ENCODE measurements at regions not wholly inside any gene's neighbourhood (a gene's known extent, or its start where the extent isn't known, plus 50 kb on each side); places are given as distances from the start of the nearest gene placed in this dataset.

DNA sequence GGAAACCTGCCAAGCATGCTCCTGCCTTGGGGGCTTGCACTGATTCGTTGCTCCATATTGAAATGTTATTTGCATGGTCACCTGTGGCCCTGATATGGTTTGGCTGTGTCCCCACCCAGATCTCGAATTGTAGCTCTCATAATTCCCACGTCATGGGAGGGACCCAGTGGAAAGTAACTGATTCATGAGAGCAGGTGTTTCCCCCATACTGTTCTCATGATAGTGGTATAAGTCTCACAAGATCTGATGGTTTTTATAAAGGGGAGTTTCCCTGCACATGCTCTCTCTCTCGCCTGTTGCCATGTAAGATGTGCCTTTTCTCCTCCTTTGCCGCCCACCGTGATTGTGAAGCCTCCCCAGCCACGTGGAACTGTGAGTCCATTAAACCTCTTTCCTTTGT, 402.4 kb downstream of the ETS1 start:
- no peak for DNase-seq

DNA sequence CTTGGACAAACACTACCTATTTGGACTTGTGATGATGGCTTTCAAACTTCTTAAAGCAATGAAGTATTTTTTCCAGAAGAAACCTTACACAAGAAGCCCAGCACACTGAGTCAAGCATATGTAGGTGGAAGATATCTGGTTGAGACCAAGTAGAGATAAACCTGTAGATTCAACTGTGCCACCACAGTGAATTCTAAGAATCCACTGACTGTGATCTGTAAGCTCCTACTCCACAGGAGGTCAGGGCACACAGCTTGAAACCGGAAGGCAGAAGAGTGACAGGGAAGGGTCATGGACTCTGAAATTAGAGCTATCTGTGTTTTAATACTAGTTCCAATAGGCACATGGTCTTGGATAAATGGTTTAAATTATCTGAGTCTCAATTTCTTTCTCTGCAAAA, 404.5 kb downstream of the ETS1 start:
- no peak for DNase-seq

- DNase-seq = no peak
Measured at GRCh38 chr11:128181984-128182383, 405.4 kb downstream of the ETS1 start.

GRCh38 chr11:128181088-128181480, 406.3 kb downstream of the ETS1 start:
- no peak for DNase-seq

- DNase-seq = no peak
Measured at GRCh38 chr11:128180441-128181087, 406.8 kb downstream of the ETS1 start.

GRCh38 chr11:128179512-128179911, 407.8 kb downstream of the ETS1 start:
- DNase-seq = no peak

- DNase-seq = no peak
Measured at GRCh38 chr11:128179039-128179438, 408.3 kb downstream of the ETS1 start.

DNA sequence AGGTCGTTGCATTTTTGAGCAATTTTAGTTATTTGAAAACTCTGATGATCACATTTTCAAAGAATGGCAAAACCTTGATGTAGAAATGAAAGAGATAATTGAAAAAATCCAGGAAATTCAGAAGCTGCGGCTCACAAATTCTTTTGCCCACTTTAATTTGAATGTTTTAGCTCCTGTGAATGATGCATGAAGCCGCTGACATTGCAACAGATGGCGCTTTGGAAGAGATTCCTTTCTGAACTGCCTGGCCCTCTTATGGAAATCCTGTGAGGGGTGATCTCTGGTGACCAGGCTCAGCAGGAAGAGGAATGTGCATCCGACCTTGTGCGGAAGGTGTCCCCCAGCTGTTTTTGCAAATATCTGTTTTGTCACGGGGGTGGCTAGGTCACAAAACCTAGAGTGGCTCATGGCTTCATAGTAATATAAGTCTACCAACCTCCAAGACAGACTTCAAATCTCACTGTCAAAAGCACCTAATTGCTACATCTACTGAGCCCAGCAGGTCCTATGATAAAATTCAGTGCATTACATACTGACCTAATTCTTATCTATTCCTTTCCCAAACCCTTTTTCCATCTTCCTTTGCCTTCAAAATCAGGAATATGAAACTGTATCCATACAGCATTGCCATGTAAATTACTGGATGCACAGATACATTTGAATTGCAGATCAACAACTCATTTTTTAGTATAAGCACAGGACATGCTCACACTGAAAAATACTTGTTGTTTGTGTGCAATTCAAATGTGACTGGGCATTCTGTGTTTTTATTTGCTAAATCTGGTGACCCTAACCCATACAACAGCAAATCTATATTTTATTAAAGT, 412.7 kb downstream of the ETS1 start:
- DNase-seq = no peak

GRCh38 chr11:128172046-128172878, 415.1 kb downstream of the ETS1 start:
- peak; percentile 74 for DNase-seq

- DNase-seq = no peak
Measured at GRCh38 chr11:128171506-128171905, 415.9 kb downstream of the ETS1 start.

DNA sequence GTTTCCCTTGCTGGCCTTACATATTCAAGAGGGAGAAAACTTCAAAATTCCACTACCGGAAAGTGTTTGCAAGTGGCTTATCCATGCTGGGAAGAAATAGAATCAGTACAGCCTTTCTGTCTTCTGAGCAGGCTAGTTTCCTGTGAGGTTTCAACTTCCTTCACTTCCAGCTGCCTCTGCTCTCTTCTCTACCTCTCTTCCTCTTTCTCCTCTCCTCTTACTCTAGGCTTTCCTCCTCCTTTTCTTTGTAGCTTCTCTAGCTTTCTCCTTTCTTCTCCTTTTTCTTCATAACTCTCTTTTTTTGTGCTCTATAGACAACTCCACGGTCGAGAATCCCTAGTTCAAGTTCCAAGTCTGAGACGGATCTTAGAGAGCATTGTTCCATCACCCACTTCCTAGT, 421.8 kb downstream of the ETS1 start:
- DNase-seq = no peak

GRCh38 chr11:128164080-128164741, 423.1 kb downstream of the ETS1 start:
- no peak for DNase-seq

DNA sequence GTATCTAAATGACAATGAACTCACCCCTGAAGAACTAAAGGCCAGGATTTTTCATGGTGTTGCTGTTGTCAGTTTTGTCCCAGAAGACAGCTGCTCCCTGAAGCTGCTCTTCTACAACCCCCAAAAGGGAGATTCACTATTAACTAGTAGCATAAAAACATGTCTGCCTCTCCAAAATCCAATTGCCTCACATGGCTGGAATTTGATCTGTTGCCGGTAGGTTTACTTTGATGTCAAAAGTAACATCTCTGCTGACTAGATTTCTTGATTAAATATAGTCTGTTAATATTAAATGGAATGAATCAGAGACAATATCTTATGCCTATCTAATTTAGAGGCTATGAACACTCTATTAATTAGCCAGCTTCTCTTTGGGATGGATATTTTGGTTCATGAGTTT, 425.4 kb downstream of the ETS1 start:
- no peak for DNase-seq

DNA sequence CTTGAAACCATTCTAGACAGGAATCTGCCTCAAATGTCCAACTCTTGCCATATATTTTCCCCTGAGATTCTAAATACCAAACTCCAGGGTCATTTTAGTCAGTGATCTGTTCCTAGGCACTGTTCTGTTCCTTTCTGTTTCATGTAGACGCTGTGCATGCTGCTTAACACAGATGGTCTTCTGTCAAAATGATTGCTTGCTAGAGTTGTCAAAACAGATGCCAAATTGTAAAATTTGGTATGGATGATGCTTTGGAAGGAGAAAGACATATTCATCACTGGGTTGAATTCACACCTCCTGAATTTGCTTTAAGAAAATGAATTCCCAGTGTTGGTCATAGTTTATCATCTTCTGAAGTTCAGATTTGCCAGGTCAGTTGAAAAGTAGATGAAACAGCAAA, 425.9 kb downstream of the ETS1 start:
- DNase-seq = no peak

- no peak for DNase-seq
Measured at GRCh38 chr11:128158860-128159259, 428.5 kb downstream of the ETS1 start.

- peak; percentile 64 for DNase-seq
Measured at GRCh38 chr11:128157423-128158298, 429.7 kb downstream of the ETS1 start.

GRCh38 chr11:128156486-128156885, 430.9 kb downstream of the ETS1 start:
- DNase-seq = no peak

DNA sequence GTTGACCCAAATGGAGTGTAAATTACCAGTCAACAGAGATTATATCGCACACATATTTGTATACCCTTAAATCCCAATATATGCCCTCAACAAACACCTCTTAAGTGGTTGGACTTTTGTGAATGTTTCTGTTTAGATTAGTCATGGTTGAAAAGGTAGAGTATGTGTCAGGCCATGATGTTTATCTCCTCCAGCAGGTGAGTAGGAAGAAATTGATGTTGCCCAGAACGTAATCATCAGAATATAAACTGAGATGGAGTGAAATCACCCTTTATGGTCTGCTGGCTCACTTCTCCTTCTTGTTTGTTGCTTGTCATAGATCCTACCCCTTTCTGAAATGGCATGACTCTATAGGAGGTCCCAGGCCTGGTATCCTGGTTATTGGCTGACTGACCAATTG, 431.8 kb downstream of the ETS1 start:
- no peak for DNase-seq

DNA sequence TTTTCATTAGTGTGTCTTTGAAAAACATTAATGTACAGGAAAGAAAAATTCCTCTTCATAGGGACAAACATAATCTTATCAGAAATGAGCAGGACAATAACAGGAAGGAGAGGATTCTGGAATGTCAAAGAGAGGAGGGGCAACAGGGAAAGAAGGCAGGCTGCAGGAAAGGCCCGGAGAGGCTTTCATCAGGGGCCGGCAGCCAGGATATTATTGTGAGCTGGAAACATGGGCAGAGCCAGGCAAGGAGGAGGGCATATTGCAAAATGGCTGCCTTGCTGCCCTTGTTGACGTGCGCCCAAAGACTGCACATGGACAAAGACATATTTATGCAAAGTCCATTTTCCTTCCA, 433.7 kb downstream of the ETS1 start:
- no peak for DNase-seq

DNA sequence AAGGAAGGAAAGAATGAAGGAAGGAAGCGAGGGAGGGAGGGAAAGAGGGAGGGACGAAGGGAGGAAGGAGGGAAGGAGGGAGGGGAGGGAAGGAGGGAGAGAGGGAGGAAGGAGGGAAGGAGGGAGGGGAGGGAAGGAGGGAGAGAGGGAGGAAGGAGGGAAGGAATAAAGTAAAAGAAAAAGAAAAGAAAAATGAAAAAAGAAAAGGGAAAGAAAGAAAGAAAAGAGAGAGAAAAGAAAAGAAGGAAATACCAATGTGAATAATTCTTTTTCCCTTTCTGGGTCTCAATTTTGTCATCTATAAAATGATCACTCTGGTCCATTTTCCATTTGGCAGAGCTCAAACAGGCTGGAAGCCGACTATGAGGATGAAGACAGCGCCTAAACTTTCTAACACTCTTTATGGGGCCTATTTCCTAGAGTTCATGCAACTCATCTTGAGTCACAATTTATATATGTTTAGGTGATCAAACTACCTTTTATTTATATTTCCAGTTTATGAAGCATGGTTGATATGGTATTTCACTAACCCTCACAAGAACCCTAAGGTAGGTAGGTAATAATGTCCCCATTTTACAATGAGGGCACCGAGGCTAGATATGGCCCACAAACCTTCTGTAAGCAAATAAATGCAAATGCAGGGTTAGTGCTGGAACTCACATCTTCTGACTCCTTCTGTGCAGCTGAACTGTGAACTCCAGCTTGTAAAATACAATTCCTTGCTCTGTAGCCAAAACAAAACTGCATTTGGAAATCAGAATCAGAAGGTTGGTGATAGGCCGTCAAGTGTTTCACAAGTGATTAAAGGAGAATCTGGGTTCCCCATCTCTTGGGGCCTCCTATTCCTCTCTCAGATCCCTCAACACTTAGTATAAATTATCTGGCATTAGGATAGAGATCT, 434.3 kb downstream of the ETS1 start:
- DNase-seq = no peak

GRCh38 chr11:128151780-128152179, 435.6 kb downstream of the ETS1 start:
- DNase-seq = no peak

Data from retina (tissue), 1 donor.